ENCODE measurements at regions not wholly inside any gene's neighbourhood (a gene's known extent, or its start where the extent isn't known, plus 50 kb on each side); places are given as distances from the start of the nearest gene placed in this dataset.

GRCh38 chr1:14098294-14098913 lies 398.4 kb downstream of the PRDM2 start:
- H3K9me3 ChIP-seq (ENCODE audit: control insufficient read depth, low read depth, low read length): no peaks in the 10 kb centered on the region
- FAIRE-seq (no peak), DNase-seq (ENCODE audit: low read depth, low spot score) (no peak)
- no peak overlapping the region for H2AFZ ChIP-seq (ENCODE audit: control insufficient read depth, low read length)
- dilution Hi-C loops (cut with MboI; ENCODE audit: extremely low pct_ligation_motif_present, low sequenced_read_pairs): no loop called here
- no peak overlapping the region for H3K4me2 ChIP-seq (ENCODE audit: control insufficient read depth, extremely low read depth, insufficient read depth, low read depth, low read length)
- no peaks in the 10 kb centered on the region for H3K9me1 ChIP-seq (ENCODE audit: control insufficient read depth, extremely low read depth, insufficient read depth, low read length)
- H3K79me2 ChIP-seq (ENCODE audit: control insufficient read depth, insufficient read depth, low read length): no peaks in the 10 kb centered on the region
- TF ChIP-seq EZH2 (IDR thresholded peaks at IDR 0.05; ENCODE audit: low read length): no peak
- TF ChIP-seq CTCF (optimal IDR thresholded peaks at IDR 0.05 in 1 of 3, IDR thresholded peaks at IDR 0.05 in 1 of 3, conservative IDR thresholded peaks at IDR 0.05 in 1 of 3; ENCODE audit: extremely low read depth in 1 of 3, insufficient read depth in 2 of 3, low read length in 3 of 3): no peak
- H3K4me1 ChIP-seq (ENCODE audit: control insufficient read depth, extremely low read depth, insufficient read depth, low read length): no peaks in the 10 kb centered on the region
- H3K27me3 ChIP-seq (ENCODE audit: control insufficient read depth, extremely low read depth, insufficient read depth, low read length): peaks cover 3% of the 10 kb centered on the region
- no peak overlapping the region for H3K4me3 ChIP-seq (ENCODE audit: control insufficient read depth in 2 of 3, extremely low read depth in 1 of 3, insufficient read depth in 2 of 3, low read depth in 1 of 3, low read length in 3 of 3)
- no peaks in the 10 kb centered on the region for H4K20me1 ChIP-seq (ENCODE audit: control insufficient read depth, extremely low read depth, insufficient read depth, low read length)
- H3K36me3 ChIP-seq (ENCODE audit: control insufficient read depth in 2 of 2, extremely low read depth in 1 of 2, insufficient read depth in 2 of 2, low read length in 2 of 2): no peaks in the 10 kb centered on the region
- no peak overlapping the region for H3K9ac ChIP-seq (ENCODE audit: control insufficient read depth, extremely low read depth, insufficient read depth, low read length)
- H3K27ac ChIP-seq (ENCODE audit: control insufficient read depth, insufficient read depth, low read length): no peak overlapping the region

GRCh38 chr1:14100444-14100843 lies 400.5 kb downstream of the PRDM2 start:
- H3K9me3 ChIP-seq (ENCODE audit: control insufficient read depth, low read depth, low read length): no peaks in the 10 kb centered on the region
- H3K4me2 ChIP-seq (ENCODE audit: control insufficient read depth, extremely low read depth, insufficient read depth, low read depth, low read length): no peak overlapping the region
- dilution Hi-C loops (cut with MboI; ENCODE audit: extremely low pct_ligation_motif_present, low sequenced_read_pairs): no loop called here
- H3K4me3 ChIP-seq (ENCODE audit: control insufficient read depth in 2 of 3, extremely low read depth in 1 of 3, insufficient read depth in 2 of 3, low read depth in 1 of 3, low read length in 3 of 3): no peak overlapping the region
- H3K36me3 ChIP-seq (ENCODE audit: control insufficient read depth in 2 of 2, extremely low read depth in 1 of 2, insufficient read depth in 2 of 2, low read length in 2 of 2): no peaks in the 10 kb centered on the region
- H2AFZ ChIP-seq (ENCODE audit: control insufficient read depth, low read length): no peak overlapping the region
- DNase-seq (ENCODE audit: low read depth, low spot score): no peak
- H4K20me1 ChIP-seq (ENCODE audit: control insufficient read depth, extremely low read depth, insufficient read depth, low read length): no peaks in the 10 kb centered on the region
- no peaks in the 10 kb centered on the region for H3K4me1 ChIP-seq (ENCODE audit: control insufficient read depth, extremely low read depth, insufficient read depth, low read length)
- H3K9me1 ChIP-seq (ENCODE audit: control insufficient read depth, extremely low read depth, insufficient read depth, low read length): no peaks in the 10 kb centered on the region
- H3K27me3 ChIP-seq (ENCODE audit: control insufficient read depth, extremely low read depth, insufficient read depth, low read length): peaks cover 3% of the 10 kb centered on the region
- H3K27ac ChIP-seq (ENCODE audit: control insufficient read depth, insufficient read depth, low read length): no peak overlapping the region
- no peak for FAIRE-seq
- TF ChIP-seq EZH2 (IDR thresholded peaks at IDR 0.05; ENCODE audit: low read length) (no peak), CTCF (optimal IDR thresholded peaks at IDR 0.05 in 1 of 3, IDR thresholded peaks at IDR 0.05 in 1 of 3, conservative IDR thresholded peaks at IDR 0.05 in 1 of 3; ENCODE audit: extremely low read depth in 1 of 3, insufficient read depth in 2 of 3, low read length in 3 of 3) (no peak)
- H3K79me2 ChIP-seq (ENCODE audit: control insufficient read depth, insufficient read depth, low read length): no peaks in the 10 kb centered on the region
- H3K9ac ChIP-seq (ENCODE audit: control insufficient read depth, extremely low read depth, insufficient read depth, low read length): no peak overlapping the region
